HL-60 (cell line): ENCODE measurements at regions not wholly inside any gene's neighbourhood (a gene's known extent, or its start where the extent isn't known, plus 50 kb on each side); places are given as distances from the start of the nearest gene placed in this dataset.

Experiments used
- DNase-seq, 2 experiments: peaks; one replicate each; pipeline ENCODE4 v3.0.0-alpha.2; 2010 to 2020; ENCODE audit warnings: low read depth in 1 of 2, low spot score in 1 of 2
- H3K27ac ChIP-seq: fragments of 250-450 bp; sonication (Bioruptor Pico); replicated peaks from 2 replicates; pipeline ENCODE4 v1.5.1; 2020; ENCODE audit warnings: mild to moderate bottlenecking, moderate library complexity
- H3K27me3 ChIP-seq: fragments of 250-450 bp; sonication (Bioruptor Pico); 2 replicates; pipeline ENCODE4 v1.5.1; 2021; ENCODE audit warnings: mild to moderate bottlenecking, moderate library complexity; ENCODE audit not compliant: insufficient read depth, poor library complexity, severe bottlenecking
- H3K4me3 ChIP-seq: replicated peaks from 2 replicates; pipeline ENCODE4 v1.5.1; 2011; ENCODE audit warnings: mild to moderate bottlenecking, control low read depth, low read length; ENCODE audit not compliant: insufficient read depth
- GABPA ChIP-seq: IDR thresholded peaks from 2 replicates; pipeline ENCODE4 v1.6.1; 2012; ENCODE audit warnings: low read depth
- POLR2AphosphoS5 ChIP-seq: IDR thresholded peaks from 2 replicates; pipeline ENCODE4 v1.6.1; 2012; ENCODE audit warnings: low read depth
- SPI1 ChIP-seq: IDR thresholded peaks from 2 replicates; pipeline ENCODE4 v1.6.1; 2012; ENCODE audit warnings: low read depth, mild to moderate bottlenecking, borderline replicate concordance
- TF ChIP-seq, protein P1 (sequence below): IDR thresholded peaks from 2 replicates; pipeline ENCODE4 v1.6.1; 2012; ENCODE audit warnings: low read depth; ENCODE audit not compliant: insufficient replicate concordance
- TF ChIP-seq, protein P2 (sequence below): IDR thresholded peaks from one replicate; pipeline ENCODE4 v1.5.1; 2011; ENCODE audit warnings: low read length, control low read depth, inconsistent platforms; ENCODE audit not compliant: insufficient read depth

DNA sequence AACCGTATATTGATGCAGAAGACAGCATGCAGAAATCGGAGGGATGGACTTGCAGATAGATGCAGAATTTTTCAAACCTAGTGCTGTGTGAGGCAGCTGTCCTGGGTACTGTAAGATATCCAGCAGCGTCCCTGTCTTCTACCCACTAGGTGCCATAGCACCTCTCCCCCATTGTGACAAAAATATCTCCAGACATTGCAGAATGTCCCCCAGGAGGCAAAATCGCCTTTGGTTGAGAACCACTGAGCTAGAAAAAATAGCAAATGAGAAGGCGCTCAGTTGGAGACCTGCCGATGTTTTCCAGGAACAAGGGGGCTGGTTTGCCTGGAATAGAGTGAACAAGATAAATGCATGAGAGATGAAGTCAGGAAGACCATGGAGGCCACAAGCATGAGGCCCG is 67.9 kb upstream of the TMEM132D start:
- no peak overlapping the region for H3K27ac ChIP-seq
- TF ChIP-seq SPI1 (no peak), POLR2AphosphoS5 (no peak), GABPA (no peak)
- TF ChIP-seq, protein P1, sequence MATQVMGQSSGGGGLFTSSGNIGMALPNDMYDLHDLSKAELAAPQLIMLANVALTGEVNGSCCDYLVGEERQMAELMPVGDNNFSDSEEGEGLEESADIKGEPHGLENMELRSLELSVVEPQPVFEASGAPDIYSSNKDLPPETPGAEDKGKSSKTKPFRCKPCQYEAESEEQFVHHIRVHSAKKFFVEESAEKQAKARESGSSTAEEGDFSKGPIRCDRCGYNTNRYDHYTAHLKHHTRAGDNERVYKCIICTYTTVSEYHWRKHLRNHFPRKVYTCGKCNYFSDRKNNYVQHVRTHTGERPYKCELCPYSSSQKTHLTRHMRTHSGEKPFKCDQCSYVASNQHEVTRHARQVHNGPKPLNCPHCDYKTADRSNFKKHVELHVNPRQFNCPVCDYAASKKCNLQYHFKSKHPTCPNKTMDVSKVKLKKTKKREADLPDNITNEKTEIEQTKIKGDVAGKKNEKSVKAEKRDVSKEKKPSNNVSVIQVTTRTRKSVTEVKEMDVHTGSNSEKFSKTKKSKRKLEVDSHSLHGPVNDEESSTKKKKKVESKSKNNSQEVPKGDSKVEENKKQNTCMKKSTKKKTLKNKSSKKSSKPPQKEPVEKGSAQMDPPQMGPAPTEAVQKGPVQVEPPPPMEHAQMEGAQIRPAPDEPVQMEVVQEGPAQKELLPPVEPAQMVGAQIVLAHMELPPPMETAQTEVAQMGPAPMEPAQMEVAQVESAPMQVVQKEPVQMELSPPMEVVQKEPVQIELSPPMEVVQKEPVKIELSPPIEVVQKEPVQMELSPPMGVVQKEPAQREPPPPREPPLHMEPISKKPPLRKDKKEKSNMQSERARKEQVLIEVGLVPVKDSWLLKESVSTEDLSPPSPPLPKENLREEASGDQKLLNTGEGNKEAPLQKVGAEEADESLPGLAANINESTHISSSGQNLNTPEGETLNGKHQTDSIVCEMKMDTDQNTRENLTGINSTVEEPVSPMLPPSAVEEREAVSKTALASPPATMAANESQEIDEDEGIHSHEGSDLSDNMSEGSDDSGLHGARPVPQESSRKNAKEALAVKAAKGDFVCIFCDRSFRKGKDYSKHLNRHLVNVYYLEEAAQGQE: no peak
- TF ChIP-seq, protein P2, sequence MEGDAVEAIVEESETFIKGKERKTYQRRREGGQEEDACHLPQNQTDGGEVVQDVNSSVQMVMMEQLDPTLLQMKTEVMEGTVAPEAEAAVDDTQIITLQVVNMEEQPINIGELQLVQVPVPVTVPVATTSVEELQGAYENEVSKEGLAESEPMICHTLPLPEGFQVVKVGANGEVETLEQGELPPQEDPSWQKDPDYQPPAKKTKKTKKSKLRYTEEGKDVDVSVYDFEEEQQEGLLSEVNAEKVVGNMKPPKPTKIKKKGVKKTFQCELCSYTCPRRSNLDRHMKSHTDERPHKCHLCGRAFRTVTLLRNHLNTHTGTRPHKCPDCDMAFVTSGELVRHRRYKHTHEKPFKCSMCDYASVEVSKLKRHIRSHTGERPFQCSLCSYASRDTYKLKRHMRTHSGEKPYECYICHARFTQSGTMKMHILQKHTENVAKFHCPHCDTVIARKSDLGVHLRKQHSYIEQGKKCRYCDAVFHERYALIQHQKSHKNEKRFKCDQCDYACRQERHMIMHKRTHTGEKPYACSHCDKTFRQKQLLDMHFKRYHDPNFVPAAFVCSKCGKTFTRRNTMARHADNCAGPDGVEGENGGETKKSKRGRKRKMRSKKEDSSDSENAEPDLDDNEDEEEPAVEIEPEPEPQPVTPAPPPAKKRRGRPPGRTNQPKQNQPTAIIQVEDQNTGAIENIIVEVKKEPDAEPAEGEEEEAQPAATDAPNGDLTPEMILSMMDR: no peak
- DNase-seq: no peak
- H3K4me3 ChIP-seq: no peak overlapping the region
- no peaks in the 10 kb centered on the region for H3K27me3 ChIP-seq

DNA sequence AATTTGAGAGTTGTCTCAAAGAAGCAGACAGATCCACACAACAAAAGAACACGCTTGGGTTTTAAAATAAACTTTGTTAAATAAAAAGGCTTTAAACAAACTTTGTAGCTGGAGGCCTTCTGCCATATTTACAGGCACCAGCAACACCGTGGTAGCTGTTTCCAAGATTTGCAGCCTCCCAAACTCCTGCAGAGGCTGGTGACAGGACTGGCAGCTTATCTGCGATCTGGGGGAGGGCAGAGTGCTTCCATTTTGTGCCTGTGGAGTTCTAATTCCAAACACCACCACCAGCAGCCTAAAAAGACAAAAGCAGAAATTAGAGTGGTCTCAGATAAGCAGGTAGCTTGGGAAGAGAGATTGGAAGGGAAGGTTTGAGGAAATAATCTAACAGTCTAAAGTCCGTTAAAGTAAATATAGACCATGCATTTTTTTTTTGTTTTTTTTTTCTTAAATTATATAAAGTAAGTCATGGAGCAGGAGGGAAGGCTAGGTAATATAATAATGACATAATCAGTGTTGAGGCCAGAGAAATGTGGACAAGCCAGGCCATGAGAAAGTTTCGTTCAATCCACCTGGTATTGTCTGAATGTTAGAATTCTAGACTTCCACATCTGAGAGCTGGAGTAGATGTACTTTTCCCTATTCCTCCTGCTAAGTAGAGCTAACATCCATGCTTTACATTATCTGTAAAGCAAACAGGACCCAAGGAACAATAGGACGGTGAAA is 69.6 kb upstream of the TMEM132D start:
- Histone ChIP-seq H3K27me3 (no peaks in the 10 kb centered on the region), H3K4me3 (no peak overlapping the region), H3K27ac (no peak overlapping the region)
- TF ChIP-seq GABPA: no peak
- TF ChIP-seq SPI1: no peak
- TF ChIP-seq, protein P2: no peak
- no peak for DNase-seq

DNA sequence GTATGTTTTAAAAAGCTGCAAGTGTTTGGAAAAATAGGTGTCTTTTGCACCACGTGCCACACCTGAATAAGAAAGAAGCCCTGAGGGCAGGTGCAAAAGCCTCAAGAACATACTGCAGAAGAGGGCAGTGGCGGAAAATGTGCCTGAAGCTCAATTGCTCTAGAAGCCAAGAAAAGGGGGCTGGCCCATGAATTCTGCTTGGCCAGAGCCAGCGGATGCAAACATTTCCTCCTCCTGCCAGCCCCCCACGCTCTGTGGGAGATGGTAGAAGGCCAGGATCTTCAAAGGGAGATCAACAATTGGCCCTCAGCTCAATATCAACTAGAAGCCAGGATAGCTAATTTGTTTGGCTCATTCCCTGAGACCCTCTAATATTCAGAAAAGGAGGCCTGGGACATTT is 80.3 kb upstream of the TMEM132D start:
- H3K27me3 ChIP-seq: no peaks in the 10 kb centered on the region
- TF ChIP-seq, protein P2: no peak
- TF ChIP-seq, protein P1: no peak
- TF ChIP-seq GABPA (no peak), POLR2AphosphoS5 (no peak), SPI1 (no peak)
- no peak for DNase-seq
- H3K27ac ChIP-seq: no peak overlapping the region
- H3K4me3 ChIP-seq: no peak overlapping the region

DNA sequence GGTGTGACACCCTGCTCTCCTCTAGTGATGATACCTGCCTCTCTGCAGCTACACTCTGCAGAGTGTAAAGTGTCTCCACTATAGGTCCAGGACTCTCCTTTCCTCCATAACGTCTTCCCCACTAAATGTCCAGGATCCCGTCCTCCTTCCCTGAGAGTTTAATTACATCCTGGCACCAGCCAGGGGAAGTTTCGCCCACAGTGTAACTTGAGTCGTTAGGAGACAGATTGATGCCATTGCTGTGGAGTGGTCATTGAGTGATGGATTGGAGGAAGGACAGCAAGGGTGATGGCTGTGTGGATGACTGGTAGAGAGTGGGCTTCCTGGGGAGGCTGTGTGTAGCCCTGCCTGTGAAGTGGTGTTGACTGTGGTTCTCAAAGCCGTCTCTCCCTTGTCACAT is 84.0 kb upstream of the TMEM132D start:
- no peak for DNase-seq
- Histone ChIP-seq H3K27ac (no peak overlapping the region), H3K4me3 (no peak overlapping the region), H3K27me3 (no peaks in the 10 kb centered on the region)
- TF ChIP-seq, protein P2: no peak
- TF ChIP-seq GABPA (no peak), SPI1 (no peak), POLR2AphosphoS5 (no peak)
- TF ChIP-seq, protein P1: no peak
